Middle frontal gyrus (tissue), 1 donor: ENCODE measurements at regions not wholly inside any gene's neighbourhood (a gene's known extent, or its start where the extent isn't known, plus 50 kb on each side); places are given as distances from the start of the nearest gene placed in this dataset.
"Not testable (repeated sequence)": the region's sequence is repeated elsewhere in the genome, so short reads cannot be mapped to it uniquely, and the experiment has no call there.

Experiments
- DNase-seq: peaks from one replicate; pipeline ENCODE4 v3.0.0-alpha.2; 2015; ENCODE audit warnings: low spot score; ENCODE audit errors: extremely low spot score

GRCh38 chr2:8315531-8316165 lies 366.2 kb upstream of the ID2 start:
- DNase-seq: no peak

DNA sequence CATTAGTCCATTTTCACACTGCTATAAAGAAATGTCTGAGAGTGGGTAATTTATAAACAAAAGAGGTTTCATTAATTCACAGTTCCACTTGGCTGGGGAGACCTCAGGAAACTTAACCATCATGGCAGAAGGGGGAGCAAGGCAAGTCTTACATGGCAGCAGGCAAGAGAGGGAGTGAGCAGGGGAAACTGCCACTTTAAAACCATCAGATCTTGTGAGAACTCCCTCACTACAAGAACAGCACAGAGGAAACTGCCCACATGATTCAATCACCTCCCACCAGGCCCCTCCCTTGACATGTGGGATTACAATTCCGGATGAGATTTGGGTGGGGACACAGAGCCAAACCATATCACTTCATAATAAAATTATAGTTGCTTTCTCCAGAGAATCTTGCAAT lies 365.5 kb upstream of the ID2 start:
- DNase-seq: no peak

DNA sequence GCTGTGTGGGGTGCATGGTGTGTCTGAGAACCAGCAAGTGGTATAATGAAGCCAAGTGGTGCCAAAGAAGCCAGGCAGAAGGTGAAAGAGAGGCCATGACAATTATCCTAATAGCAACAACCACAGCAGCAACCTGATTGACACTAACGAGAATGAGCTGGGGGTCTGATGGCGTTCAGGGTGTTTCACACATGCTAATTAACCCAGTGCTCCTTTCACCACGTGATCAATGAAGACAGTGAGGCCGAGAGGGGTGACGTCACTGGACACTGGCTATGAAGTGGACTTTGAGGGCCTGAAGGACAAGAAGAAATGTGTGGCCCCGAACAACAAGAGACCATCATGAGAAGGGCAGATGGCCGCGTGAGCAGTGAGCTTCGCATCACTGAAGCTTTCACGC lies 364.4 kb upstream of the ID2 start:
- DNase-seq: no peak

GRCh38 chr2:8319219-8319618 lies 362.6 kb upstream of the ID2 start:
- DNase-seq: no peak

GRCh38 chr2:8320311-8321066 lies 361.4 kb upstream of the ID2 start:
- no peak for DNase-seq

DNA sequence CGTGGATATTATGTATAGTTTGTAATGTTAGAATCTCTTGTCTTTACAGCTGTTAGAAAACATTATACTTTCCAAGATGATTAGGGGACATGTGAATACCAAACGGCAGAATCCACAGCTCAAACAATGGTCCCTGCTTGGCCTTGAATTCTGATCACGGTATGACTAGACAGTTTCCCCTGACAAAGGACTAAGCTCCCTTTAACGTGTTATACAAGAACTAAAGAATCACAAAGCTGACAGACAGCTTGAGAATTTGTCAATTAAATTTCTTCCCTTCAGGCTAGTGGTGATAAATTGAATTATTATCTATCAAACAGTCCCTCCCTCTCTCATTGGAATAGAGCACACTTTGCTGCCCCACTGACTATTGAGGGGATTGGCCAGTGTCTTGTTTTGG lies 359.2 kb upstream of the ID2 start:
- no peak for DNase-seq

- DNase-seq: no peak
These were observed 357.5 kb upstream of the ID2 start for GRCh38 chr2:8324164-8324856.

DNA sequence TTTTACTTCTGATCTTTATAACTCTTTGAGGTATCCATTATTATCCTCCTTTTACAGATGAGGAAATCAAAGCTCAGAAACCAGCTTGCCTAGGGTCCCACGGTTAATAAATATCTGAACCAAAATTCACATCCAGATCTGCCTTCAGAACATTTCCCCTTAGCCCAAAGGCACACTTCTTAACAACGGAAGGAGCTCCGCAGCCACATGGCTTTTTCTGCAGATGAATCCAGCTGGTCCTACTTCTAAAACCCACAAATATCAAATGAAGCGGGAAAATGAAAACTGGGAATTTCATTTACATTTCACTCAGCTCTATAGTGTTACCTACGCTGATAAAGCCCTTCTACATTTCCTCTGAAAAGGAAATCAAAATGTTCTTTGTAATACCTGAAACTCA lies 357.0 kb upstream of the ID2 start:
- DNase-seq: no peak

- DNase-seq: no peak
These were observed 354.3 kb upstream of the ID2 start for GRCh38 chr2:8327371-8328100.

DNA sequence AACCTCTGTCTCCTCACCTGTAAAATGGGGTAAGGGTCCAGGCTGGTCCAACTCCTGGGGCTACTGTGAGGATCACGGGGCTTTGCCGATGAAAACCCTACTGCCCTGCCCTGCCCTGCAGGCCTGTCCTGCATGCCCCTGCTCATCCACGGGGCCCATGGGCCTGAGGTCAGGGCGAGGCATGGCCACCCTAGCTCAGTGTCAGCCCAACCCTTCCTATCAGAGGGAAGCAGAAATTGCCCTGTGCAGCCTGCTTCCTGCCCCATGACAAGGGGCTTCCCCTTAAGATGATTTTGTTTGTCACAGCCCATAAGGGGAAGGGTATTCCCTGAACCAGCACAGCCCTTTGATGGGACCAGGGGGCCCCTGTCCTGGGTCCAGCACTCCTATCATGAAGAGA lies 353.6 kb upstream of the ID2 start:
- no peak for DNase-seq

DNA sequence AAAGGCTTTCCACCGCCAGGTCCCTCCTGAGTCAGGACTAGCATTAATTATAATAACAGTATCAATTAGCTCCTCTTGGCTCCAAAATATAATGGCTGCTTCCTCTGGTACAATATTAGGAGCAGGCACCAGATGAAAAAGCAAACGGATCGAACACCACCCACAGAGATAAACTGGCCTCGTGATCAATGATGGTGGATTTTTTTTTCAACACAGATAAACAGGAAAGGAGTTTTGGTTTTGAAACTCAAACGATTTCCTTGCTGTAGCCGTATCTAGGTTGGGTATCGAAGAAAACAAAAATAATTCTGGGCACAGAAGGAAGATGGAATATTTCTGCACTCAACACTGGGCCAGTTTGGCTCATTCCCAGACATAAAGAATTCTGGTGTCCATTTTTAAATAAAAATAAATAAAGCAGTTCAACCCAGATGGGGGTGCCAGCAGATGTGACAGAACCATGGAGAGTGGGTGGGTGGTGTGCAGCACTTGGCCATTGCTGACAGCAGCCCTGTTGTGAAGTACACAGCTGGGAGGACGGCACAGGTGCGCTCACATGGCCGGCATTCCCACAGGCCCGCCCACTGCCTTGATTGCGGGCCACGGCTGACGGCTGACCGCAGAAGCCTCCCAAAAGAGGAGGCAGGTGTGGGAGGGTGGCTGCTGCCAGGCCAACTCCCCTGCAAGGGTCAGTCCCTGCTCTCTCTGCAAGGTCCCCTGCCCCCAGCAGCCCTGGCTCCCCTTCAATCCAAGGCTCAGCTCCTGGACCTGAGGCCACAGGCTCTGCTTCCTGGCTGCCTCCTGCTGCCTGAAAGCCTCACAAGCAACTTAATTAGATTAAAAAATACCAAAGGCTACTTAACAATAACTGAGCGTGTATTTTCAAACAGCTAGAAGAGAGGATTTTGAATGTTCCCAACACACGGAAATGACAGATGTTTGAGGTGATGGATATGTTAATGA lies 351.9 kb upstream of the ID2 start:
- no peak for DNase-seq

DNA sequence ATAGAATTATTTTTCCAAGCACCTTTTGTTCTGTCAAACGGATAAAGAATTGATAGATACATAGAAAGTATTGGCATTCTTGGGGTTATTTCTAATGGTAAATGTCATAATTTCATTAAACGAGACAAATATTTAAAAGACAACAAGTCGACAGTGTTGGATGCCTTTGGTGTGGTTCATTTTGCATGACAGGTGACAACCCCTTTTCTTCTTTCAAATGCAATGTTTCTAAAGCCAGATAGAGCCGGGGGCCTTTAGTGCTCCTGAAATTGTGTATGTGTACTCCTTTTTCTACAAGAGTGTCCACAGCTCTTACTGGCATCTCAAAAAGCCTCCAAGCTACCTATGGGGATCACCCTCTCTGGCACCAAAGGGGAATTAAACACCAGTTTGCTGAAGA lies 350.8 kb upstream of the ID2 start:
- DNase-seq: no peak

GRCh38 chr2:8332646-8333045 lies 349.2 kb upstream of the ID2 start:
- no peak for DNase-seq

GRCh38 chr2:8333177-8333831 lies 348.6 kb upstream of the ID2 start:
- DNase-seq: no peak

DNA sequence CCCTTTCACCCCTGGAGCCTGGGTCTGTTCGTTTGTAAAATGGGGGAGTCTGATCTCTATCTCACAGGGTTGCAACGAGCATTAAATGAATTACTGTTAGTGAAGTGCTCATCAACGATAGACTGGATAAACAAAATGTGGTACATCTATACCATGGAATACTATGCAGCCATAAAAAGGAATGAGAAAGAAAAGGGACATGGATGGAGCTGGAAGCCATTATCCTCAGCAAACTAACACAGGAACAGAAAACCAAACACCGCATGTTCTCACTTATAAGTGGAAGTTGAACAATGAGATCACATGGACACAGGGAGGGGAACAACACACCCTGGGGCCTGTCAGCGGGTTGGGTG lies 348.0 kb upstream of the ID2 start:
- DNase-seq: not testable (repeated sequence)

DNA sequence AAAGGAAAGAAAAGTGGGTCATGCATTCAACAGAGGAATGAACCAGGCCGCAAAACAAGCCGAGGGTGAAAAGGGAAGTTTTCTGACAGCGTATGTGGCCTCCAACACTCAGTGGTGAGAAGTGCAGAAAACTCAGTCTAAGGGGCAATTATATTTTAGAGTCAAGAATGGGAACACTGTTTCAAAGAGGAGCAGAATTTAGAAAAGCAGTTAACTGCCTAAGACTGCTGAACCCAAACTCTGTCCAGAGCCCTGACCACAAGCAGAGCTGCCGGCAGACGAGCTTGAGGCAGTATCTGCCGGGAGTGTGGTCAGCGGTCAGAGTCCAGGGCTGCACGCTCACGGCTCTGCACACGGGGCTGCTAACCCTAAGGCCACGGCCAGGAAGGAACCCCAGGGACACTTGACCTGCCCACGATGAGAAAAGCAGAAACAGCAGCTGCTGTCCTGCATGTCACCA lies 347.0 kb upstream of the ID2 start:
- no peak for DNase-seq

GRCh38 chr2:8335801-8336200 lies 346.1 kb upstream of the ID2 start:
- no peak for DNase-seq

DNA sequence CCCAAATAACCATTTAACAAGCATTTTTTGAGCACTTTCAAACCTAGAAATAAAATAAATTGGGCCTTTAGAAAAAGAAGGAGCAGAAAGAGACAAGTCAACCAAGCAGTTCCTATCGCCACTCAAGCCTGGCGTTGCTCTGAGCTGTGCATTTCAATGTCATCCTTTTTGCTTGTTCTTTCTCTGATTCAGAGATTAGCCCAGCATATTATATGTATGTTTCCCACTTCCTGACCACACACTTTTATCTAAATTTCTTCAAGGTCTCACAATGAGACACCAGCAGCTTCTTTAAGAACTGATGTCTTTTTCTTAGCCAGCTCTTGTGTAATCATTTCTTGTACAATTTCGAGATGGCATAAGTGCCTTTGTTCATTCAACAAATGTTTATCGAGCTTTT lies 344.5 kb upstream of the ID2 start:
- no peak for DNase-seq

GRCh38 chr2:8342407-8342806 lies 339.4 kb upstream of the ID2 start:
- DNase-seq: no peak

DNA sequence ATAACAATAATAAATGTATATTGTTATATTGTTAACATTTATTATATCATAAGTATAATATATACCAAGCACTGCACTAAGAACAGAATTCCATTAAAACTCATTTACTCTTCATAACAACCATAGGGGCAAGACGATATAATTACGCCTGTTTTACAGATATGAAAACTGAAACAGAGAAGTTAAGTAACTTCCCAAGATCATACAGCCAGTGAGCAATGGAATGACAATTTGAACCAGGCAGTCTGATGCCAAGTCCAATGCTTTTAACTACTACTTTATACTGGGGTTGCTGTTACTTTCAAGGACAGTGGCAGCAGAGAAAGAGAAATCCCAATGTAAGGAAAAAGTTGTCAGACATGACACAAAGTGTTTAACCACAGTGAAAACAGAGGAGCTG lies 338.8 kb upstream of the ID2 start:
- DNase-seq: no peak
